NT2/D1 (cell line): ENCODE measurements at regions not wholly inside any gene's neighbourhood (a gene's known extent, or its start where the extent isn't known, plus 50 kb on each side); places are given as distances from the start of the nearest gene placed in this dataset.

Source experiments
- DNase-seq: peaks from one replicate; pipeline ENCODE4 v3.0.0-alpha.2; 2011; ENCODE audit warnings: low read depth, low spot score
- H3K27me3 ChIP-seq: 2 replicates; pipeline ENCODE4 v1.6.0; 2011; ENCODE audit warnings: mild to moderate bottlenecking; ENCODE audit not compliant: insufficient read length, insufficient read depth
- H3K36me3 ChIP-seq: 2 replicates; pipeline ENCODE4 v1.6.1; 2011; ENCODE audit warnings: mild to moderate bottlenecking, low read length, mixed read lengths; ENCODE audit not compliant: insufficient read depth, insufficient read length
- H3K4me1 ChIP-seq: 2 replicates; pipeline ENCODE4 v1.5.1; 2011; ENCODE audit not compliant: insufficient read depth, insufficient read length
- H3K4me3 ChIP-seq: 2 replicates; pipeline ENCODE4 v1.5.1; 2011; ENCODE audit warnings: low read depth; ENCODE audit not compliant: insufficient read length
- H3K9ac ChIP-seq: 2 replicates; pipeline ENCODE4 v1.6.0; 2011; ENCODE audit warnings: low read depth; ENCODE audit not compliant: insufficient read length
- H3K9me3 ChIP-seq: 2 replicates; pipeline ENCODE4 v1.5.1; 2011; ENCODE audit warnings: mild to moderate bottlenecking, low read length; ENCODE audit not compliant: insufficient read depth
- SUZ12 ChIP-seq: IDR thresholded peaks from 2 replicates; pipeline ENCODE4 v1.6.1; 2011; ENCODE audit not compliant: insufficient read length, insufficient read depth; ENCODE audit errors: extremely low read depth
- YY1 ChIP-seq: IDR thresholded peaks from 2 replicates; pipeline ENCODE4 v1.6.1; 2011; ENCODE audit not compliant: insufficient read length, insufficient read depth
- ZNF274 ChIP-seq: IDR thresholded peaks from 2 replicates; pipeline ENCODE4 v1.6.1; 2011; ENCODE audit warnings: mild to moderate bottlenecking, low read depth, low read length

DNA sequence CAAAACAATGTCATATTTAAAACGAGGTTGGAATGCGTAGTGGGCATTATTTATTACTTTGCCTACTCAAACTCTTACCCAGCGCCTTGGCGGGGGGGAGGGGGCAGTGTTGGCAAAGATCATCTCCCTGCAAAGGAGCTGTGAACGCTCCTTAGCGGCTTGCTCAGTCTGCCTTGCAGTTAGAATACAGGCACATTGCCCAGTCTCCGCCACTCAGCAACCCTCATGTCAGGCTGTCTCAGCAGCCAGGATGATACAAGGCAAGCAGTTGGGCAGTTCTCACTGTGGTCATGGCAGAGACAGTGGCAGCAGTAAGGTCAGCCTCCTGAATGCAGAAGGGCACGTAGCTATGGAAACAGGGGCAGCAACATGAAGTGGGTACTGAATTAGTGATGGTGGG, 170.4 kb upstream of the KCNK2 start:
- H3K9me3 ChIP-seq = no peaks in the 10 kb centered on the region
- H3K36me3 ChIP-seq = no peaks in the 10 kb centered on the region
- DNase-seq = no peak
- no peaks in the 10 kb centered on the region for H3K4me1 ChIP-seq
- H3K4me3 ChIP-seq = no peak overlapping the region
- H3K27me3 ChIP-seq = no peaks in the 10 kb centered on the region
- no peak overlapping the region for H3K9ac ChIP-seq
- TF ChIP-seq YY1 (no peak), SUZ12 (no peak), ZNF274 (no peak)

DNA sequence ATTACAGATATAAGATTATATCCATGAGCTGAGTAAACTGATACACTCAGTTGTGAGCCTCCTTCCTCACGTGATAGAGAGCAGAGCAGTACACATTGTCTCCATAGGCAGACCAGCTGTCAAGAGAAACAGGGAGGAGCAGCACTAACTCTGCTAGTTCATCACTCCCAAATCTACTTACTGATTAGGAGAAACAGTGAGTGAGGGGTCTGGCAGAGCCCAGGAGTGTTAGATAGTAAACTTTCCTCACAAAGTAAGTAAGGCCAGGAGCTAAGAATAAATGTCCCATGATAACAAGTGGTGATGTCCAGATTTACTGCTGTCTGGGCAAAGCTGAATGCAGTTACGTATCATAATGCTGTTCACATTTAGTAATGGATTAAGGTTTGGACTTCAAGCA, 168.6 kb upstream of the KCNK2 start:
- Histone ChIP-seq H3K9ac (no peak overlapping the region), H3K9me3 (no peaks in the 10 kb centered on the region), H3K27me3 (no peaks in the 10 kb centered on the region), H3K36me3 (no peaks in the 10 kb centered on the region), H3K4me1 (no peaks in the 10 kb centered on the region), H3K4me3 (no peak overlapping the region)
- TF ChIP-seq SUZ12 (no peak), YY1 (no peak), ZNF274 (no peak)
- DNase-seq = no peak

DNA sequence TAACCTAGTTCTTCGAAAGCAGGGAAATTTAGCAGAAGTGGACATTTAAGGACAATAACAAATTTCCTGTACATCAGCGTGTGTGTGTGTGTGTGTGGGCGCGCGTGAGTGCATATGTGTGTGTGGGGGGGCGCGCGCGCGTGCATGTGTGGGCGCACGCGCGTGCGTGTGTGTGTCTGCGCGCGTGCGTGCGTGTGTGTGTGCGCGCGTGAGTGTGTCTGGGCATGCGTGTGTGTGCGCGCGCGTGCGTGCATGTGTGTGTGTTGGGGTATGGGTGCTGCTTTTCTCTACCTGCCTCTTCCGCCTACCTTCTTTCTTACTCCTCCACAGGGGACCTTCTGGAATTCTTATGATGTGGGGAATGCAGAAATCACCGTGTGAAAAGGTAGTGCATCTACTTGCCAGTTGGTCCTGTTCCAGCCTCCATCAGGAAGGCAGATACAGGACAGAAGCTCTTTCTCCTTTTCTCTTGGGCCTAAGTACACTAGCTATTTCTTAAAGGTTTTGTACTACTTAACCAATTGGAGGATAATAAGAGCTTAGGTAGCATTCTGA, 165.4 kb upstream of the KCNK2 start:
- H3K9ac ChIP-seq = no peak overlapping the region
- no peaks in the 10 kb centered on the region for H3K36me3 ChIP-seq
- no peak overlapping the region for H3K4me3 ChIP-seq
- no peak for DNase-seq
- no peaks in the 10 kb centered on the region for H3K4me1 ChIP-seq
- H3K27me3 ChIP-seq = no peaks in the 10 kb centered on the region
- no peaks in the 10 kb centered on the region for H3K9me3 ChIP-seq
- TF ChIP-seq ZNF274 (no peak), SUZ12 (no peak), YY1 (no peak)

DNA sequence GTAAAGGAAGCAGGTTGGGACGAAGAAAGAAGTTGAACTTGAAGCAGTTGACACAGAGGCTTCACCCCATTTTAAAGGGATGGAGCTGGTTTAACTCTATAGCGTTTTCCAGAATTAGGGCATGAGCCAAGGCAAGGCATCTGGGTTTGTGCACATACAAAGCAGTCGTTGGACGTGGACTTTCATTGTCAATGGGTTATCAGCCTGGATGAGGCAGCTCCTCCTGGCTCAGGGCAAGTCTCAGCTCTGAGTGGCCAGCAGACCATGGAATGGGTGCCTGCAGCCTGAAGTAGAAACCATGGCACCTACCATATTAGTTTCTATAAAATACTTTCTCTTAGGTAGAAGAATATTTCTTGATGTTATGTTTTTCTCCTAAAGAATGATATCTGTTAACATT, 163.8 kb upstream of the KCNK2 start:
- TF ChIP-seq SUZ12 (no peak), YY1 (no peak), ZNF274 (no peak)
- H3K4me3 ChIP-seq = no peak overlapping the region
- DNase-seq = no peak
- no peaks in the 10 kb centered on the region for H3K9me3 ChIP-seq
- no peaks in the 10 kb centered on the region for H3K4me1 ChIP-seq
- no peaks in the 10 kb centered on the region for H3K36me3 ChIP-seq
- no peak overlapping the region for H3K9ac ChIP-seq
- no peaks in the 10 kb centered on the region for H3K27me3 ChIP-seq

DNA sequence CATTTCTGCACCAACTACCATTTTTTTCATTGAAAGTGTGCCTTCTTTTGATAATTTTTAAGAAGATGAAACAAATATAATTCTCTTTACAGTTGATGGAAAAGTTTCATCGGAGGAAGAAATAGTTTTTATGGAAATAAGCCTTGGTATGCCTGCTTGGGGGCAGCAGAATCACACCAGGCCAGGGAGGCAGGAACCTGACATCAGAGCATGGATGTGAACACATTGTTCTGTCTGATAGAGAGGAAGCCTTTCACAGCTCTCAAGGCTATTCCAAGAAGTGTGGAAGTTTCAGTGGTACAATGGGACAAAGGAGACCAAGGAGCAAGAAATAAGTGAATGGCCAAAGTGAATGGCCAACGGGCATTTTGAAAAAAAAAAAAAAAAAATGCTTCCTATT, 162.2 kb upstream of the KCNK2 start:
- no peaks in the 10 kb centered on the region for H3K4me1 ChIP-seq
- no peaks in the 10 kb centered on the region for H3K9me3 ChIP-seq
- no peaks in the 10 kb centered on the region for H3K36me3 ChIP-seq
- TF ChIP-seq YY1 (no peak), ZNF274 (no peak), SUZ12 (no peak)
- no peak for DNase-seq
- no peak overlapping the region for H3K9ac ChIP-seq
- no peaks in the 10 kb centered on the region for H3K27me3 ChIP-seq
- H3K4me3 ChIP-seq = no peak overlapping the region

- no peaks in the 10 kb centered on the region for H3K36me3 ChIP-seq
- no peak for TF ChIP-seq ZNF274
- DNase-seq = no peak
- H3K4me3 ChIP-seq = no peak overlapping the region
- no peaks in the 10 kb centered on the region for H3K9me3 ChIP-seq
- no peaks in the 10 kb centered on the region for H3K27me3 ChIP-seq
- no peak overlapping the region for H3K9ac ChIP-seq
- no peaks in the 10 kb centered on the region for H3K4me1 ChIP-seq
Measured at GRCh38 chr1:214923278-214923915, 159.1 kb upstream of the KCNK2 start.

GRCh38 chr1:214927796-214928195, 154.7 kb upstream of the KCNK2 start:
- Histone ChIP-seq H3K9ac (no peak overlapping the region), H3K4me3 (no peak overlapping the region), H3K9me3 (no peaks in the 10 kb centered on the region), H3K4me1 (no peaks in the 10 kb centered on the region), H3K36me3 (no peaks in the 10 kb centered on the region), H3K27me3 (no peaks in the 10 kb centered on the region)
- TF ChIP-seq YY1 (no peak), ZNF274 (no peak), SUZ12 (no peak)
- DNase-seq = no peak
